Lower leg skin (tissue), 3 donors: ENCODE measurements at regions not wholly inside any gene's neighbourhood (a gene's known extent, or its start where the extent isn't known, plus 50 kb on each side); places are given as distances from the start of the nearest gene placed in this dataset.

Experiments
- CTCF ChIP-seq, 3 donors: fragments of 450-650 bp; IDR thresholded peaks; one replicate each; pipeline ENCODE4 v1.5.1; 2016; ENCODE audit warnings: antibody characterized with exemption in 3 of 3, mild to moderate bottlenecking in 3 of 3, moderate library complexity in 2 of 3
- POLR2A ChIP-seq, 2 donors: fragments of 450-650 bp; IDR thresholded peaks; one replicate each; pipeline ENCODE4 v1.6.1; 2016 to 2017; ENCODE audit warnings: antibody characterized with exemption in 2 of 2, mild to moderate bottlenecking in 1 of 2, moderate library complexity in 1 of 2

DNA sequence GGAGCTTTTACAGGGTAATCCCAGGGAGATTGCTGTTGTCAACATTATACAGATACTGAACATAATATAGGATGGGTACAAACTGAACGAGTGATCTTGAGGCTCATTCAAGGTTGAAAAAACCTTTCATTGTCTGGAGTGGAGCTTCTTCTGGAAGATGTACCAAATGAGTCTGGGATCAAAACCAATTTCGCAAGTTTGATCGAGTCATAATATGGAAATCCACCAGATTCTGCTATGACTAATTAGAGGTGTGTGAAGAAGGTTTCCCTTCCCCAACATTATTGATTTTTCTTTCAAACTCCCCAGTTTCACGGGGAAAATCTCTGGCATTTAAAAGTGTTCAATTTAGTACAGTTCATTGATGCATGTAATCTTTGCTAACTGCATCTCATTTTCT is 324.1 kb downstream of the ZFHX3 start:
- TF ChIP-seq CTCF (IDR thresholded peaks at IDR 0.05) = no peak
- TF ChIP-seq POLR2A (IDR thresholded peaks at IDR 0.05) = no peak
